EL (cell line): ENCODE measurements at regions not wholly inside any gene's neighbourhood (a gene's known extent, or its start where the extent isn't known, plus 50 kb on each side); places are given as distances from the start of the nearest gene placed in this dataset.

Experiments
- DNase-seq: peaks from one replicate; pipeline ENCODE4 v3.0.0-alpha.2; 2016

GRCh38 chr11:76276046-76276780 lies 69.9 kb upstream of the WNT11 start:
- no peak for DNase-seq

DNA sequence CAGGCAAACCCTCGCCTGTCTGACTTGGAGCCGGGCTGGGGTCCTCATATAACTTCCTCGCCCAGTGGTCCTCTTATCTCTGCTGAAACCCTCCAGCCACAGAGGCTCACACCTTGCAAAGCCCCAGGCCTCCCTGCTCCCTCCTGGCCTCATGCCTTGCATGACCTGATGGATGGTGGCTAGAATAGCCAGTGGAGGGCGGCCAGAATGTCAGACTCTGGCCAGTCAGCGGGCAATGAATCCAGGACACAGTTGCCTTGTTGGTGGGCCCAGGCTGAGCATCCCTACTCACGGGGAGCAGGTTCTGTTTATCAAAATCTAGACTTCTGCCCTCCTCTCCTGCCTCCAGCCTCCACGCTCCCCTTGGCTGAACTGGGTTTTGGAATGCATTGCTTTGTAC lies 69.1 kb upstream of the WNT11 start:
- no peak for DNase-seq

DNA sequence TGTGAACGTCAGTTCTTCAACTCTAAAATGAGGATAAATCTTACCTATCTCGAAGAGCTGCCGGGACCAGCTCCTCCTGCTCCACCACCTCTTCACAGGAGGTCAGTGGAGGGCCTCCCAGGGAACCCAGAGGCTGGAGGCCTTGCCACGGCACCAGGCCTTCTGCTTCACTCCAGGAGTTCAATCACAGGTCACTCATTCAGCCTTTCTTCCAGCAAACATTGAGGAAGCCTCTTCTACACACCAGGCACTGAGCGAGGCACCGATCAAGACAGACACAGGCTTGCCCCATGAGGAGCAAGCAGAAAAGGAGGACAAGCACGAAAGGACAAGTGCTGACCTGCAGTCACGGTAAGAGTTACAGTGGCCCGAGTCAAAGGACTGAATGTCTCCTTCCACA lies 64.8 kb upstream of the WNT11 start:
- no peak for DNase-seq

DNA sequence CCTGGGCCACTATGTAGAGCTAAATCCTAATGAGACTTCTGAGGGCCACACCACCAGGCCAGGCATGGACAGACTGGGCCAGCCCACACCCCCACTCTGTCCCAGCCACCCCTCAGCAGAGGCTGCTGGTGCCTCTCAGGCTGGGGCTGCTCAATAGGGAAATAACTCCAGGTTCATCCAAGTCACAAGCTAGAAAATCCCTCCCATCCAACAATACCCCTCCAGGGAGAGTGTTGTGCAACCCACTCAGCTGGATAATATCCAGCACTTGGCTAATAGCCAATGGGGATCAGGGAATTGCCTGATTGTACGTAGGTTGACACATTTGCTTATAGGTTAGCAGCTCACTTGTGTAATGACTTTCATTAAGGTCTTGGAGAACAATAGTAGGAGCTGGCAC lies 64.1 kb upstream of the WNT11 start:
- no peak for DNase-seq

GRCh38 chr11:76269661-76270261 lies 63.5 kb upstream of the WNT11 start:
- no peak for DNase-seq

GRCh38 chr11:76269247-76269646 lies 62.9 kb upstream of the WNT11 start:
- no peak for DNase-seq

GRCh38 chr11:76268498-76268897 lies 62.2 kb upstream of the WNT11 start:
- no peak for DNase-seq

- DNase-seq, result no peak
Observed at GRCh38 chr11:76267556-76267955, 61.3 kb upstream of the WNT11 start.

DNA sequence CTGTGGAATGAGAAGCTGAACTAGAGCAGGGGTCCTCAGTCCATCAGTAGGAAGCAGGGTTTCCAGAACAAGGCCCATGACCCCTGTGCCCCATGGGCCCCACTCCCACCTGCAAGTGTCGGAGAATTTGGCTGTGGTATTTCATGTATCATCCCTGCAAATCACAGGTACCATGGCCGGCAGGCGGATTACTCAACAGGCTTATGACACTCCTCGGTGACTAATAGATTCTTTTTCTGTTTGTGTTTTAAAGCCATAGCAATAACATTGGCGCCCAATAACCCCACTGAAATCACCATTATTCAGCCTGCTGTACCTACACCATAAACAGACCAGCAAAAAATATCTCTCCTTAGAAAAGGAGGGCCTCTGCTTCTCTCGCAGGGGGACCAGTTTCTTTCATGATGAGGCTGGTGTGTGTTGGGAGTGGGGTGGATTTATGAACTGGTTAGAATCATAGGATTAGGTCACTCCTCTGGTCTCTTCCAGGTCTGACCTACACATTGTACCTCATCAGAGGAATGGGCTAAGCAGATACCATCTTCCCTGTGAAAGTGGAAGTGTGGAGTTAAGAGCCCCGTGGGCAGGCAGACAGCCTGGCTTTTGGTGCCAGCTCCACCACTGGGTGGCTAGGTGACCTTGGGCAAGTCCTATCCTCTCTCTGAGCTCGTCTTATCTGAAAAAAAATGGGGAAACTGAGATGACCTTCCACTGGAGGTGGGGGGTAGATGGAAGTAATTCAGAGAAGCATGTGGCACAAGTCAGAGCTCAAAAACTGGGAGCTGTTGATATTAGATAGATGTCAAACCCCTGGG lies 60.2 kb upstream of the WNT11 start:
- DNase-seq, result peak; percentile 74

GRCh38 chr11:76265771-76266241 lies 59.5 kb upstream of the WNT11 start:
- no peak for DNase-seq

DNA sequence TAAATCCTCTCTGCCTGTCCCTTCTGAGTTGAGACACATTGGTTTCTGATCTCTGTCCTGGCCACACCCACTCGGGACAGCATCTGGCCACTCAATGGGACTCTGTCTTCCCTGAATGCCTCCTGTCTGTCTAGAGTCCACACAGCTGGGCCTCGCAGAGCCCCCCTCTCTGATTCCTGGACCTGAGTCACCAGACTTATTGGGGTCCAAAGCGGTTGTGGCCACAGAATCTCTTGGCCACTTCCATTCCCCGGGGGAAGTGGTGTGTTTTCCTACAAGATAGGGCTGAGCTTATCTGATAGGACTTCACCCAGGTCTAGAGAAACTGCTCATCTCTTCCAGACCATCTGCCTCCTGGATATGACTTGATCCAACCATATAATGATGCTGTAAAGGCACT lies 57.4 kb upstream of the WNT11 start:
- DNase-seq, result no peak

- no peak for DNase-seq
Observed at GRCh38 chr11:76263166-76263565, 56.9 kb upstream of the WNT11 start.

DNA sequence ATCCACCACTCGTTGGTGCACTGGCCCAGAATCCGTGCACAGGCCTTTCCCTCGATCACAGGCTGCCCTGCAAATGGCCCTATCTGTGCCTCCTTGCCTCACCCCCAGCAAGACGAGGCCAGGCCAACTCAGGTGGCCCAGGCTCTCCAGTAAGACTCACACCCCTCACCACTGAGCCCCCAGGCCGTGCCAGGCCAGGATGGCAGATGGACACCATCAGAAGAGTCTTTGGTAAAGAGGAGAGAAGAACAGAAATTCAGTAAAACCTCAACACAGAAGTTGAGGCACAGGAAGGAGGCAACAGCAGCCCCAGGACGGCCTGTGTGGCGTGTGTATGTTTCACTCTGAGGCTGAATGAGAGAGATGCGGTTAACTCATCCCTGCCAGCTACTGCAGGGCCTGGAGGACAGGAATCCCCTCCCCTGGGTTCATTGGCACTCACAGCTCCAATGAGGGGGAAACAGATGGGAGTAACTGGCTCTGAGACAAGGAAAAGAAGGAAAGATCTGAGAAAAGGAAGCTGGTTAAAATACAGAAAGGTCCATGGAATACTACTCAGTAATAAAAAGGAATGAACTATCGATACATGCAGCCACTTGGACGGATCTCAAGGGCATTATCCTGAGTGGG lies 54.1 kb upstream of the WNT11 start:
- DNase-seq, result no peak

GRCh38 chr11:76259299-76259908 lies 53.1 kb upstream of the WNT11 start:
- DNase-seq, result no peak

DNA sequence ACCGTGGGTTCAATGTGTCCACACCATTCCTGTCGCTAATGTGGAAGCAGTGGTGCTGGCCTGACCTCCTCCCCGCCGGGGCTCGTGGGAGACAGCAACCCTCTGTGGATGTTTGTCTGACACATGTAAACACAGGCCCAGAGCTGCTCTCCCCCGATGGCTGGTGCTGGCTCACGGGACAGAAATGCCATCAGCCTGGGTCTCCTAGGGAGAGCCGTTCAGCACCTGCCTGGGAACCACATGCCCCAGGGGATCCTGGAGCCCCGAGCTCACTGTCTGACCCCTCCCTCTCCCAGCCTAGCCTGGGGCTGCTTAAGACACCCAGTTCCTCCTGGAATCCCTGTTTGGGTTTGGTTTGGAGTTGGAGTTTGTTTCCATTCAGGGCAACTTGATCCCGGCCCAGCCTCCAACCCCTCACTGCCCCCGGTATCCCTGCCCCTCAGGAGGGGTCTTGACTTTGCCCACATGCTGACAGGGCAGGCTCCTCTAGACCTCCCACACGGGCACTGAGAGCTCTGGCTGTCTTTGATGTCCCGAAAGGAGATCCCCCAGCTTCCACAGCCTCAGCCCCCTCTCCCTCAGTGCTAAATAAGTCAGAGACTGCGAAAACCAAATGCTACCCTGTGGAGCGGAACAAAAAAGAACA lies 50.9 kb upstream of the WNT11 start:
- DNase-seq, result no peak

GRCh38 chr11:76256448-76256847 lies 50.1 kb upstream of the WNT11 start:
- DNase-seq, result no peak
